ENCODE measurements at regions not wholly inside any gene's neighbourhood (a gene's known extent, or its start where the extent isn't known, plus 50 kb on each side); places are given as distances from the start of the nearest gene placed in this dataset.

- no peak for TF ChIP-seq CTCF (IDR thresholded peaks at IDR 0.05; ENCODE audit: low read depth, low read length)
- no peak overlapping the region for H3K4me3 ChIP-seq (ENCODE audit: low read depth, low read length)
Observed at GRCh38 chr9:106626936-106627335, 236.0 kb upstream of the ZNF462 start.

GRCh38 chr9:106632621-106633020, 230.3 kb upstream of the ZNF462 start:
- H3K4me3 ChIP-seq (ENCODE audit: low read depth, low read length): no peak overlapping the region
- no peak for TF ChIP-seq CTCF (IDR thresholded peaks at IDR 0.05; ENCODE audit: low read depth, low read length)

GRCh38 chr9:106634183-106634582, 228.8 kb upstream of the ZNF462 start:
- TF ChIP-seq CTCF (IDR thresholded peaks at IDR 0.05; ENCODE audit: low read depth, low read length): no peak
- no peak overlapping the region for H3K4me3 ChIP-seq (ENCODE audit: low read depth, low read length)

GRCh38 chr9:106634641-106635040, 228.3 kb upstream of the ZNF462 start:
- H3K4me3 ChIP-seq (ENCODE audit: low read depth, low read length): no peak overlapping the region
- TF ChIP-seq CTCF (IDR thresholded peaks at IDR 0.05; ENCODE audit: low read depth, low read length): no peak

- no peak for TF ChIP-seq CTCF (IDR thresholded peaks at IDR 0.05; ENCODE audit: low read depth, low read length)
- H3K4me3 ChIP-seq (ENCODE audit: low read depth, low read length): no peak overlapping the region
Observed at GRCh38 chr9:106637486-106637885, 225.5 kb upstream of the ZNF462 start.

GRCh38 chr9:106639873-106640568, 222.9 kb upstream of the ZNF462 start:
- TF ChIP-seq CTCF (IDR thresholded peaks at IDR 0.05; ENCODE audit: low read depth, low read length): no peak
- no peak overlapping the region for H3K4me3 ChIP-seq (ENCODE audit: low read depth, low read length)

GRCh38 chr9:106643211-106643930, 219.6 kb upstream of the ZNF462 start:
- no peak overlapping the region for H3K4me3 ChIP-seq (ENCODE audit: low read depth, low read length)
- no peak for TF ChIP-seq CTCF (IDR thresholded peaks at IDR 0.05; ENCODE audit: low read depth, low read length)

All from WI38 (cell line).